ENCODE measurements at regions not wholly inside any gene's neighbourhood (a gene's known extent, or its start where the extent isn't known, plus 50 kb on each side); places are given as distances from the start of the nearest gene placed in this dataset.

DNA sequence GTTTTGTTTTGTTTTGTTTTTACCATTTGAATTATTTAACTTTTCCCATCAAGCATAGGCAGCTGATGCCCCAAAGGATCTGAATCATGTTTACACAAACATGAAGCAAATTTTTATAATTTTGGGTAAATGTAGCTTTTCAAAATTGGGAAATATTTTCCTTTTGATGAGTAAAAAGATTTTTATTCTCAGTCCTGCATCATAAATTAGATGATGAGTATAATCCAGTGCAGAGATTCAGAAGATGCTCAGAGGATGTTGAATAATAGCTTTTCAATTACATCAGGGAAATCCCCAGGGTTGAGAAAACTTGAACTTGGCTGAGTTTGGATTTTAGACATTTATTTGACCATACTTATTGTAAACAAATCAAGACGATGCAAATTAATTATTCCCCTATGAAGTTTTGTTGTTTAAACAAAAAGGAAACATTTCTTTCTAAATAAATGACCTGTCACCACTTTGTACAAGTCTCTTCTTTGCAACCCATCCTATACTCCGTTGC is 121.7 kb downstream of the FAM204A start:
- 60% methylated on average over 2 of the region's 2 CpGs for WGBS
- no peak overlapping the region for H3K4me3 ChIP-seq (ENCODE audit: low read depth in 1 of 3, low read length in 3 of 3)
- no peak for DNase-seq (ENCODE audit: low spot score)
- no peak for TF ChIP-seq JUND (IDR thresholded peaks at IDR 0.05)
- TF ChIP-seq HNF4G (IDR thresholded peaks at IDR 0.05) = no peak
- TF ChIP-seq FOXA2 (IDR thresholded peaks at IDR 0.05) = no peak
- no peak for TF ChIP-seq EGR1 (IDR thresholded peaks at IDR 0.05; ENCODE audit: low read depth in 2 of 2)
- TF ChIP-seq YY1 (IDR thresholded peaks at IDR 0.05) = no peak
- TF ChIP-seq SP1 (IDR thresholded peaks at IDR 0.05) = no peak
- no peak for TF ChIP-seq GABPA (IDR thresholded peaks at IDR 0.05 in 1 of 2, conservative IDR thresholded peaks at IDR 0.05 in 1 of 2)
- no peak for TF ChIP-seq ZBTB33 (IDR thresholded peaks at IDR 0.05)
- no peak for TF ChIP-seq REST (IDR thresholded peaks at IDR 0.05)
- TF ChIP-seq FOXA1 (IDR thresholded peaks at IDR 0.05) = no peak
- no peak for TF ChIP-seq MAX (IDR thresholded peaks at IDR 0.05)
- TF ChIP-seq CTCF (IDR thresholded peaks at IDR 0.05; ENCODE audit: low read depth, low read length, missing input control) = no peak
- TF ChIP-seq TAF1 (conservative IDR thresholded peaks at IDR 0.05) = no peak
- TF ChIP-seq, protein P1, sequence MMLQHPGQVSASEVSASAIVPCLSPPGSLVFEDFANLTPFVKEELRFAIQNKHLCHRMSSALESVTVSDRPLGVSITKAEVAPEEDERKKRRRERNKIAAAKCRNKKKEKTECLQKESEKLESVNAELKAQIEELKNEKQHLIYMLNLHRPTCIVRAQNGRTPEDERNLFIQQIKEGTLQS (IDR thresholded peaks at IDR 0.05) = no peak
- TF ChIP-seq HNF4A (conservative IDR thresholded peaks at IDR 0.05) = no peak
- no peak for TF ChIP-seq RAD21 (IDR thresholded peaks at IDR 0.05)
- no peak for TF ChIP-seq RXRA (IDR thresholded peaks at IDR 0.05)
- peaks cover 0 to 3% (median 0%) of the 10 kb centered on the region in 4 donors for H3K9me3 ChIP-seq (ENCODE audit: control insufficient read depth in 4 of 4, low read length in 3 of 4)
- no peak overlapping the region for H3K27ac ChIP-seq (ENCODE audit: low read depth in 1 of 2, low read length in 2 of 2)
- no peaks in the 10 kb centered on the region for H3K36me3 ChIP-seq (ENCODE audit: control insufficient read depth in 4 of 4, insufficient read depth in 3 of 4, low read depth in 1 of 4, low read length in 3 of 4)
- H3K9ac ChIP-seq (ENCODE audit: low read depth in 1 of 2, low read length in 2 of 2) = no peak overlapping the region
- no peaks in the 10 kb centered on the region for H3K4me1 ChIP-seq (ENCODE audit: control insufficient read depth in 4 of 4, insufficient read depth in 4 of 4, low read length in 3 of 4)
- peaks cover 0 to 2% (median 0%) of the 10 kb centered on the region in 4 donors for H3K27me3 ChIP-seq (ENCODE audit: control insufficient read depth in 4 of 4, insufficient read depth in 4 of 4, low read length in 3 of 4)

Data from liver (tissue), 8 donors.